ENCODE measurements at regions not wholly inside any gene's neighbourhood (a gene's known extent, or its start where the extent isn't known, plus 50 kb on each side); places are given as distances from the start of the nearest gene placed in this dataset.

- no peak for TF ChIP-seq CTCF (IDR thresholded peaks at IDR 0.05)
- no peak for TF ChIP-seq POLR2A (IDR thresholded peaks at IDR 0.05)
Observed at GRCh38 chr5:85952680-85953079, 665.1 kb upstream of the COX7C start.
